IMR-90 (cell line): ENCODE measurements at regions not wholly inside any gene's neighbourhood (a gene's known extent, or its start where the extent isn't known, plus 50 kb on each side); places are given as distances from the start of the nearest gene placed in this dataset.

Experiments
- ATAC-seq: fragments of 200-7000 bp; cut with Tn5 transposase; 2 replicates; pipeline ENCODE4 v1.9.1; 2020; ENCODE audit warnings: low read depth, mild to moderate bottlenecking, moderate library complexity
- BruUV-seq: library from RNA; stranded (reverse); fragments of 400-500 nt; replicated peaks from 2 replicates; lab custom pipeline; 2021; lab: Mats Ljungman, UMichigan
- CTCF ChIA-PET: fragments of 300-600 bp; formaldehyde crosslinking; extraction: SDS; loops from one replicate; lab custom pipeline; 2021; ENCODE audit warnings: antibody characterized with exemption; lab: Yijun Ruan, JAX
- POLR2A ChIA-PET: fragments of 300-600 bp; sonication (Branson Sonifier 250); formaldehyde crosslinking; loops from one replicate; lab custom pipeline; 2022; ENCODE audit warnings: antibody characterized with exemption; ENCODE audit not compliant: unreplicated experiment; lab: Charles Lee
- DNase-seq: peaks from one replicate; pipeline ENCODE4 v3.0.0; 2013
- H2AFZ ChIP-seq: replicated peaks from 2 replicates; pipeline ENCODE3; 2013; ENCODE audit warnings: low read length, mild to moderate bottlenecking; ENCODE audit not compliant: poor library complexity
- H2AK5ac ChIP-seq: 2 replicates; pipeline ENCODE4 v1.6.1; 2013; ENCODE audit warnings: low read depth, low read length, inconsistent platforms
- H2AK9ac ChIP-seq: replicated peaks from 2 replicates; pipeline ENCODE3; 2013; ENCODE audit warnings: mild to moderate bottlenecking, low read depth, low read length, moderate library complexity; ENCODE audit not compliant: poor library complexity
- H2BK120ac ChIP-seq: 2 replicates; pipeline ENCODE4 v1.6.1; 2013; ENCODE audit warnings: low read depth, low read length, inconsistent platforms
- H2BK15ac ChIP-seq: 3 replicates; pipeline ENCODE4 v1.6.1; 2013; ENCODE audit warnings: low read depth, low read length, inconsistent platforms
- H2BK20ac ChIP-seq: 2 replicates; pipeline ENCODE4 v1.6.1; 2013; ENCODE audit warnings: low read depth, mild to moderate bottlenecking, inconsistent platforms, low read length, moderate library complexity
- H2BK5ac ChIP-seq: 2 replicates; pipeline ENCODE4 v1.6.1; 2013; ENCODE audit warnings: mild to moderate bottlenecking, low read depth, low read length, inconsistent platforms; ENCODE audit not compliant: poor library complexity, severe bottlenecking
- H3K14ac ChIP-seq: replicated peaks from 2 replicates; pipeline ENCODE4 v1.6.1; 2013; ENCODE audit warnings: low read depth, low read length, inconsistent platforms
- H3K18ac ChIP-seq: 2 replicates; pipeline ENCODE4 v1.6.1; 2013; ENCODE audit warnings: low read depth, low read length, control low read depth
- H3K23ac ChIP-seq: 2 replicates; pipeline ENCODE4 v1.6.1; 2013; ENCODE audit warnings: low read depth, low read length, inconsistent platforms
- H3K27ac ChIP-seq: 2 replicates; pipeline ENCODE4 v1.5.1; 2013; ENCODE audit warnings: mild to moderate bottlenecking, control low read depth, low read length; ENCODE audit not compliant: insufficient read depth
- H3K27me3 ChIP-seq: 2 replicates; pipeline ENCODE4 v1.6.1; 2013; ENCODE audit warnings: low read length; ENCODE audit not compliant: control insufficient read depth, insufficient read depth
- H3K36me3 ChIP-seq: 2 replicates; pipeline ENCODE4 v1.6.1; 2013; ENCODE audit warnings: low read length, mixed read lengths; ENCODE audit not compliant: control insufficient read depth, insufficient read depth
- H3K4ac ChIP-seq: 2 replicates; pipeline ENCODE4 v1.6.1; 2013; ENCODE audit warnings: low read depth, low read length, inconsistent platforms
- H3K4me1 ChIP-seq: 2 replicates; pipeline ENCODE4 v1.6.1; 2013; ENCODE audit warnings: low read length, mixed read lengths; ENCODE audit not compliant: control insufficient read depth, insufficient read depth
- H3K4me2 ChIP-seq: 2 replicates; pipeline ENCODE4 v1.6.1; 2013; ENCODE audit warnings: low read depth, mild to moderate bottlenecking, control low read depth, low read length, moderate library complexity
- H3K4me3 ChIP-seq: 2 replicates; pipeline ENCODE4 v1.5.1; 2013; ENCODE audit warnings: low read depth, mild to moderate bottlenecking, control low read depth, low read length, moderate library complexity; ENCODE audit not compliant: insufficient read depth
- H3K56ac ChIP-seq: 2 replicates; pipeline ENCODE4 v1.6.1; 2013; ENCODE audit warnings: low read length, inconsistent platforms; ENCODE audit not compliant: insufficient read depth; ENCODE audit errors: extremely low read depth
- H3K79me1 ChIP-seq, 2 experiments: 2 replicates each; pipeline ENCODE4 v1.6.1; 2013; ENCODE audit warnings: low read length in 2 of 2, inconsistent platforms in 1 of 2, low read depth in 1 of 2
- H3K9ac ChIP-seq: 2 replicates; pipeline ENCODE4 v1.6.1; 2013; ENCODE audit warnings: low read depth, low read length, control low read depth
- H3K9me1 ChIP-seq: 2 replicates; pipeline ENCODE4 v1.6.1; 2013; ENCODE audit warnings: low read length, inconsistent platforms; ENCODE audit not compliant: insufficient read depth
- H3K9me3 ChIP-seq: 2 replicates; pipeline ENCODE4 v1.6.1; 2013; ENCODE audit warnings: low read length; ENCODE audit not compliant: control insufficient read depth, insufficient read depth
- H4K20me1 ChIP-seq: 2 replicates; pipeline ENCODE4 v1.6.1; 2013; ENCODE audit warnings: low read length, inconsistent platforms; ENCODE audit not compliant: insufficient read depth
- H4K5ac ChIP-seq: 2 replicates; pipeline ENCODE4 v1.6.1; 2013; ENCODE audit warnings: mild to moderate bottlenecking, low read depth, low read length, control low read depth
- H4K8ac ChIP-seq, 2 experiments: 2 replicates each; pipeline ENCODE4 v1.6.1; 2013; ENCODE audit warnings: low read depth in 2 of 2, low read length in 2 of 2, control low read depth in 1 of 2, inconsistent platforms in 1 of 2
- H4K91ac ChIP-seq: 2 replicates; pipeline ENCODE4 v1.6.1; 2013; ENCODE audit warnings: low read depth, low read length, inconsistent platforms; ENCODE audit not compliant: insufficient read depth
- CEBPB ChIP-seq: IDR thresholded peaks from 2 replicates; pipeline ENCODE4 v1.6.1; 2012; ENCODE audit warnings: low read depth, low read length, improper control_type of control experiment
- FOS ChIP-seq: fragments of 150-350 bp; IDR thresholded peaks from 2 replicates; pipeline ENCODE4 v1.6.1; 2016; ENCODE audit warnings: low read depth, low read length
- MAZ ChIP-seq: IDR thresholded peaks from 2 replicates; pipeline ENCODE4 v1.6.1; 2012; ENCODE audit warnings: low read depth, mild to moderate bottlenecking, low read length, improper control_type of control experiment, moderate library complexity, borderline replicate concordance
- MXI1 ChIP-seq: IDR thresholded peaks from 2 replicates; pipeline ENCODE4 v1.6.1; 2012; ENCODE audit warnings: low read depth, mild to moderate bottlenecking, low read length, moderate library complexity, borderline replicate concordance
- NFE2L2 ChIP-seq: fragments of 150-350 bp; IDR thresholded peaks from 2 replicates; pipeline ENCODE4 v1.6.1; 2016; ENCODE audit warnings: low read depth, mild to moderate bottlenecking, low read length
- POLR2A ChIP-seq: IDR thresholded peaks from 2 replicates; pipeline ENCODE4 v1.6.1; 2012; ENCODE audit warnings: mild to moderate bottlenecking, low read depth, low read length
- RFX5 ChIP-seq: IDR thresholded peaks from 2 replicates; pipeline ENCODE4 v1.8.0; 2012; ENCODE audit warnings: low read depth, mild to moderate bottlenecking, low read length, moderate library complexity
- SMC3 ChIP-seq: fragments of 150-350 bp; IDR thresholded peaks from 2 replicates; pipeline ENCODE4 v1.6.1; 2016; ENCODE audit warnings: low read depth, mild to moderate bottlenecking, antibody characterized with exemption, low read length, moderate library complexity
- WGBS, 2 experiments: methylation state at CpG; one replicate each; pipeline versions ENCODE4 v1.1.5 to v1.1.7; 2013; ENCODE audit warnings: missing lambda C conversion rate in 2 of 2; ENCODE audit not compliant: insufficient read length in 1 of 2; ENCODE audit errors: extremely low coverage in 2 of 2; 5-methylcytosine and 5-hydroxymethylcytosine counted together
- dilution Hi-C: fragments of 300-500 bp; cut with HindIII; formaldehyde crosslinking; loops from one replicate; pipeline ENCODE4 v1.14.3; 2018; ENCODE audit warnings: low sequenced_read_pairs; ENCODE audit not compliant: unreplicated experiment
- in situ Hi-C: fragments of 300-500 bp; cut with MboI; formaldehyde crosslinking; loops from 3 replicates; pipeline ENCODE4 v1.14.3; 2019; ENCODE audit warnings: low sequenced_read_pairs, inconsistent platforms, mixed read lengths
- intact Hi-C: fragments of 100-400 bp; cut with micrococcal nuclease; formaldehyde crosslinking; loops from 2 replicates; pipeline ENCODE4 v1.10.0; 2022
- TF ChIP-seq, protein P1 (sequence below): fragments of 150-350 bp; IDR thresholded peaks from 2 replicates; pipeline ENCODE4 v1.6.1; 2017; ENCODE audit warnings: mild to moderate bottlenecking, antibody characterized with exemption, low read length, low read depth

DNA sequence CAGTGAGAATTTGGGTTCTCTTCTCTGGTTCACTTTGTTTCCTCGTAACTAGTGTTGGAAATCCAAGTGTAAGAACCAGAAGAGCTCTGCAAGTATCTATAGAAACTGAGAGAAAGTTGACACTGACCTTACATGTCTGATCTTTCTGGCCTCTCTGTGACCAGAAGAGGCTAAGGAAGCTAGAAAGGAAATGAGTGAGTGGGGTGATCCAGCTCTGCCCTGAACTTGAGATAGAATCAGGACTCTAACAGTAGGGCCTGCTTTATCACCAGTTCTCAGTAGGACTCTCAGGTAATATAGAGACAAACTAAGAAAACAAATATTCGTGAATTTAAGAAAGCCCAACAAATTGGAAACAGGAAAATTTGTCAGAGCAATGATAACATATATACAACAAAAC is 441.2 kb upstream of the ZNF804A start:
- Histone ChIP-seq H3K27me3 (no peaks in the 10 kb centered on the region), H4K8ac (no peak overlapping the region), H3K4ac (no peak overlapping the region), H4K5ac (no peak overlapping the region), H3K79me1 (no peaks in the 10 kb centered on the region), H2BK20ac (no peak overlapping the region), H4K20me1 (no peaks in the 10 kb centered on the region), H3K36me3 (no peaks in the 10 kb centered on the region), H2BK5ac (no peak overlapping the region), H3K14ac (no peak overlapping the region), H3K9me1 (no peaks in the 10 kb centered on the region), H3K23ac (no peak overlapping the region), H2BK120ac (no peak overlapping the region), H2BK15ac (no peak overlapping the region), H3K4me3 (no peak overlapping the region), H3K18ac (no peak overlapping the region), H4K91ac (no peak overlapping the region), H2AK5ac (no peak overlapping the region), H2AFZ (no peak overlapping the region), H3K4me1 (no peaks in the 10 kb centered on the region), H2AK9ac (no peak overlapping the region), H3K56ac (no peak overlapping the region), H3K4me2 (no peak overlapping the region), H3K9ac (no peak overlapping the region), H3K27ac (no peak overlapping the region), H3K9me3 (peaks cover 2% of the 10 kb centered on the region; the same call in 1 of the 2 replicates)
- dilution Hi-C loops = no loop called here
- BruUV-seq = no TSS peak
- no peak for ATAC-seq
- no CpG with 5 or more reads among the region's 2 CpGs for WGBS, 2 experiments
- in situ Hi-C loops = no loop called here
- CTCF ChIA-PET = no interaction called here
- POLR2A ChIA-PET = no interaction called here
- DNase-seq = no peak
- TF ChIP-seq NFE2L2 (no peak), FOS (no peak), MAZ (no peak), POLR2A (no peak), MXI1 (no peak), RFX5 (no peak), SMC3 (no peak), CEBPB (no peak)
- TF ChIP-seq, protein P1, sequence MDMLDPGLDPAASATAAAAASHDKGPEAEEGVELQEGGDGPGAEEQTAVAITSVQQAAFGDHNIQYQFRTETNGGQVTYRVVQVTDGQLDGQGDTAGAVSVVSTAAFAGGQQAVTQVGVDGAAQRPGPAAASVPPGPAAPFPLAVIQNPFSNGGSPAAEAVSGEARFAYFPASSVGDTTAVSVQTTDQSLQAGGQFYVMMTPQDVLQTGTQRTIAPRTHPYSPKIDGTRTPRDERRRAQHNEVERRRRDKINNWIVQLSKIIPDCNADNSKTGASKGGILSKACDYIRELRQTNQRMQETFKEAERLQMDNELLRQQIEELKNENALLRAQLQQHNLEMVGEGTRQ = no peak
- intact Hi-C loops = no loop called here
